ENCODE measurements at regions not wholly inside any gene's neighbourhood (a gene's known extent, or its start where the extent isn't known, plus 50 kb on each side); places are given as distances from the start of the nearest gene placed in this dataset.

GRCh38 chr15:95679847-95680582 is 650.5 kb upstream of the NR2F2 start:
- Histone ChIP-seq H3K27me3 (ENCODE audit: control insufficient read depth in 1 of 2, insufficient read depth in 2 of 2, low read length in 2 of 2) (no peaks in the 10 kb centered on the region), H3K4me1 (ENCODE audit: control insufficient read depth in 1 of 2, insufficient read depth in 2 of 2, low read length in 2 of 2) (no peaks in the 10 kb centered on the region), H3K27ac (ENCODE audit: low read depth, low read length) (no peak overlapping the region), H3K9me3 (ENCODE audit: control insufficient read depth in 1 of 2, low read length in 2 of 2) (no peaks in the 10 kb centered on the region), H3K9ac (ENCODE audit: low read depth in 1 of 2, low read length in 2 of 2) (no peak overlapping the region), H3K36me3 (ENCODE audit: control insufficient read depth in 1 of 2, insufficient read depth in 2 of 2, low read length in 2 of 2) (no peaks in the 10 kb centered on the region), H3K4me3 (ENCODE audit: low read depth in 1 of 2, low read length in 2 of 2) (no peak overlapping the region)

- Histone ChIP-seq H3K9me3 (ENCODE audit: control insufficient read depth in 1 of 2, low read length in 2 of 2) (no peaks in the 10 kb centered on the region), H3K27ac (ENCODE audit: low read depth, low read length) (no peak overlapping the region), H3K4me1 (ENCODE audit: control insufficient read depth in 1 of 2, insufficient read depth in 2 of 2, low read length in 2 of 2) (no peaks in the 10 kb centered on the region), H3K9ac (ENCODE audit: low read depth in 1 of 2, low read length in 2 of 2) (no peak overlapping the region), H3K27me3 (ENCODE audit: control insufficient read depth in 1 of 2, insufficient read depth in 2 of 2, low read length in 2 of 2) (no peaks in the 10 kb centered on the region), H3K4me3 (ENCODE audit: low read depth in 1 of 2, low read length in 2 of 2) (no peak overlapping the region), H3K36me3 (ENCODE audit: control insufficient read depth in 1 of 2, insufficient read depth in 2 of 2, low read length in 2 of 2) (no peaks in the 10 kb centered on the region)
Observed at GRCh38 chr15:95680728-95681127, 649.8 kb upstream of the NR2F2 start.

- Histone ChIP-seq H3K9ac (ENCODE audit: low read depth in 1 of 2, low read length in 2 of 2) (no peak overlapping the region), H3K9me3 (ENCODE audit: control insufficient read depth in 1 of 2, low read length in 2 of 2) (no peaks in the 10 kb centered on the region), H3K27ac (ENCODE audit: low read depth, low read length) (no peak overlapping the region), H3K27me3 (ENCODE audit: control insufficient read depth in 1 of 2, insufficient read depth in 2 of 2, low read length in 2 of 2) (no peaks in the 10 kb centered on the region), H3K4me1 (ENCODE audit: control insufficient read depth in 1 of 2, insufficient read depth in 2 of 2, low read length in 2 of 2) (no peaks in the 10 kb centered on the region), H3K36me3 (ENCODE audit: control insufficient read depth in 1 of 2, insufficient read depth in 2 of 2, low read length in 2 of 2) (no peaks in the 10 kb centered on the region), H3K4me3 (ENCODE audit: low read depth in 1 of 2, low read length in 2 of 2) (no peak overlapping the region)
Observed at GRCh38 chr15:95681836-95682544, 648.5 kb upstream of the NR2F2 start.

- no peaks in the 10 kb centered on the region for H3K27me3 ChIP-seq (ENCODE audit: control insufficient read depth in 1 of 2, insufficient read depth in 2 of 2, low read length in 2 of 2)
- no peak overlapping the region for H3K4me3 ChIP-seq (ENCODE audit: low read depth in 1 of 2, low read length in 2 of 2)
- no peaks in the 10 kb centered on the region for H3K4me1 ChIP-seq (ENCODE audit: control insufficient read depth in 1 of 2, insufficient read depth in 2 of 2, low read length in 2 of 2)
- H3K9ac ChIP-seq (ENCODE audit: low read depth in 1 of 2, low read length in 2 of 2) = no peak overlapping the region
- no peak overlapping the region for H3K27ac ChIP-seq (ENCODE audit: low read depth, low read length)
- H3K9me3 ChIP-seq (ENCODE audit: control insufficient read depth in 1 of 2, low read length in 2 of 2) = no peaks in the 10 kb centered on the region
- H3K36me3 ChIP-seq (ENCODE audit: control insufficient read depth in 1 of 2, insufficient read depth in 2 of 2, low read length in 2 of 2) = no peaks in the 10 kb centered on the region
Observed at GRCh38 chr15:95684126-95684525, 646.4 kb upstream of the NR2F2 start.

DNA sequence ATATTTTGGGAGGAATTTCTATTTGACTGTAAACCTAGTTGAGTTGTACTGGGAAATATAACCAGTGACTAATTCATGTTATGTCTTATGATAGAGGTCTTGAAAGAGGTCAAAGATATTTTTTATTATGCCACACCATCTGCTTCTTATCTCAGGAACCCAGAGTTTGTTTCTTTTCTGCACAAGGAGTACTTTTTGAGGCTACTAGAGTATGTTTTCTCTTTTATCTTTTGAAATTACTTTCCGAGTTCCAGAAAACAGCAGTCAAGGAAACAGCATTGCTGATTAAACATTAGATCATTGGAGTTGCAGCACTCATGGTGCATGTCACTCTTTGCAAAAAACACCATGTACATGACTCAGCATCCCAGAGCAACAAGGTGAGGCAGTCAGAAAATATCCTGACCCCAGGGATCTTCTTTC is 645.8 kb upstream of the NR2F2 start:
- no peaks in the 10 kb centered on the region for H3K4me1 ChIP-seq (ENCODE audit: control insufficient read depth in 1 of 2, insufficient read depth in 2 of 2, low read length in 2 of 2)
- H3K27ac ChIP-seq (ENCODE audit: low read depth, low read length) = no peak overlapping the region
- no peaks in the 10 kb centered on the region for H3K27me3 ChIP-seq (ENCODE audit: control insufficient read depth in 1 of 2, insufficient read depth in 2 of 2, low read length in 2 of 2)
- H3K9me3 ChIP-seq (ENCODE audit: control insufficient read depth in 1 of 2, low read length in 2 of 2) = no peaks in the 10 kb centered on the region
- H3K36me3 ChIP-seq (ENCODE audit: control insufficient read depth in 1 of 2, insufficient read depth in 2 of 2, low read length in 2 of 2) = no peaks in the 10 kb centered on the region
- no peak overlapping the region for H3K9ac ChIP-seq (ENCODE audit: low read depth in 1 of 2, low read length in 2 of 2)
- H3K4me3 ChIP-seq (ENCODE audit: low read depth in 1 of 2, low read length in 2 of 2) = no peak overlapping the region

- Histone ChIP-seq H3K36me3 (ENCODE audit: control insufficient read depth in 1 of 2, insufficient read depth in 2 of 2, low read length in 2 of 2) (no peaks in the 10 kb centered on the region), H3K4me3 (ENCODE audit: low read depth in 1 of 2, low read length in 2 of 2) (no peak overlapping the region), H3K9me3 (ENCODE audit: control insufficient read depth in 1 of 2, low read length in 2 of 2) (peaks cover 0 to 4% of the 10 kb centered on the region in 2 donors), H3K27me3 (ENCODE audit: control insufficient read depth in 1 of 2, insufficient read depth in 2 of 2, low read length in 2 of 2) (no peaks in the 10 kb centered on the region), H3K9ac (ENCODE audit: low read depth in 1 of 2, low read length in 2 of 2) (no peak overlapping the region), H3K27ac (ENCODE audit: low read depth, low read length) (no peak overlapping the region), H3K4me1 (ENCODE audit: control insufficient read depth in 1 of 2, insufficient read depth in 2 of 2, low read length in 2 of 2) (no peaks in the 10 kb centered on the region)
Observed at GRCh38 chr15:95687061-95687460, 643.4 kb upstream of the NR2F2 start.

GRCh38 chr15:95687686-95688085 is 642.8 kb upstream of the NR2F2 start:
- Histone ChIP-seq H3K36me3 (ENCODE audit: control insufficient read depth in 1 of 2, insufficient read depth in 2 of 2, low read length in 2 of 2) (no peaks in the 10 kb centered on the region), H3K9me3 (ENCODE audit: control insufficient read depth in 1 of 2, low read length in 2 of 2) (peaks cover 0 to 6% of the 10 kb centered on the region in 2 donors), H3K27me3 (ENCODE audit: control insufficient read depth in 1 of 2, insufficient read depth in 2 of 2, low read length in 2 of 2) (no peaks in the 10 kb centered on the region), H3K27ac (ENCODE audit: low read depth, low read length) (no peak overlapping the region), H3K4me3 (ENCODE audit: low read depth in 1 of 2, low read length in 2 of 2) (no peak overlapping the region), H3K9ac (ENCODE audit: low read depth in 1 of 2, low read length in 2 of 2) (no peak overlapping the region), H3K4me1 (ENCODE audit: control insufficient read depth in 1 of 2, insufficient read depth in 2 of 2, low read length in 2 of 2) (no peaks in the 10 kb centered on the region)

- H3K27ac ChIP-seq (ENCODE audit: low read depth, low read length) = no peak overlapping the region
- H3K4me1 ChIP-seq (ENCODE audit: control insufficient read depth in 1 of 2, insufficient read depth in 2 of 2, low read length in 2 of 2) = no peaks in the 10 kb centered on the region
- H3K9ac ChIP-seq (ENCODE audit: low read depth in 1 of 2, low read length in 2 of 2) = no peak overlapping the region
- H3K9me3 ChIP-seq (ENCODE audit: control insufficient read depth in 1 of 2, low read length in 2 of 2) = peaks cover 7 to 30% of the 10 kb centered on the region in 2 donors
- no peak overlapping the region for H3K4me3 ChIP-seq (ENCODE audit: low read depth in 1 of 2, low read length in 2 of 2)
- H3K36me3 ChIP-seq (ENCODE audit: control insufficient read depth in 1 of 2, insufficient read depth in 2 of 2, low read length in 2 of 2) = no peaks in the 10 kb centered on the region
- H3K27me3 ChIP-seq (ENCODE audit: control insufficient read depth in 1 of 2, insufficient read depth in 2 of 2, low read length in 2 of 2) = no peaks in the 10 kb centered on the region
Observed at GRCh38 chr15:95690631-95691340, 639.7 kb upstream of the NR2F2 start.

- no peaks in the 10 kb centered on the region for H3K27me3 ChIP-seq (ENCODE audit: control insufficient read depth in 1 of 2, insufficient read depth in 2 of 2, low read length in 2 of 2)
- H3K36me3 ChIP-seq (ENCODE audit: control insufficient read depth in 1 of 2, insufficient read depth in 2 of 2, low read length in 2 of 2) = no peaks in the 10 kb centered on the region
- H3K27ac ChIP-seq (ENCODE audit: low read depth, low read length) = no peak overlapping the region
- H3K4me3 ChIP-seq (ENCODE audit: low read depth in 1 of 2, low read length in 2 of 2) = no peak overlapping the region
- no peak overlapping the region for H3K9ac ChIP-seq (ENCODE audit: low read depth in 1 of 2, low read length in 2 of 2)
- no peaks in the 10 kb centered on the region for H3K4me1 ChIP-seq (ENCODE audit: control insufficient read depth in 1 of 2, insufficient read depth in 2 of 2, low read length in 2 of 2)
- H3K9me3 ChIP-seq (ENCODE audit: control insufficient read depth in 1 of 2, low read length in 2 of 2) = peaks cover 7 to 30% of the 10 kb centered on the region in 2 donors
Observed at GRCh38 chr15:95693917-95694316, 636.6 kb upstream of the NR2F2 start.

GRCh38 chr15:95698230-95698629 is 632.3 kb upstream of the NR2F2 start:
- no peaks in the 10 kb centered on the region for H3K4me1 ChIP-seq (ENCODE audit: control insufficient read depth in 1 of 2, insufficient read depth in 2 of 2, low read length in 2 of 2)
- no peaks in the 10 kb centered on the region for H3K27me3 ChIP-seq (ENCODE audit: control insufficient read depth in 1 of 2, insufficient read depth in 2 of 2, low read length in 2 of 2)
- H3K4me3 ChIP-seq (ENCODE audit: low read depth in 1 of 2, low read length in 2 of 2) = no peak overlapping the region
- H3K36me3 ChIP-seq (ENCODE audit: control insufficient read depth in 1 of 2, insufficient read depth in 2 of 2, low read length in 2 of 2) = no peaks in the 10 kb centered on the region
- peaks cover 12 to 39% of the 10 kb centered on the region in 2 donors for H3K9me3 ChIP-seq (ENCODE audit: control insufficient read depth in 1 of 2, low read length in 2 of 2)
- no peak overlapping the region for H3K27ac ChIP-seq (ENCODE audit: low read depth, low read length)
- no peak overlapping the region for H3K9ac ChIP-seq (ENCODE audit: low read depth in 1 of 2, low read length in 2 of 2)

Data from duodenal mucosa (tissue), 2 donors.